GM21737 (cell line): ENCODE measurements at regions not wholly inside any gene's neighbourhood (a gene's known extent, or its start where the extent isn't known, plus 50 kb on each side); places are given as distances from the start of the nearest gene placed in this dataset.
"Not testable (repeated sequence)": the region's sequence is repeated elsewhere in the genome, so short reads cannot be mapped to it uniquely, and the experiment has no call there.

Experiments
- ATAC-seq: cut with Tn5 transposase; IDR thresholded peaks from one replicate; pipeline ENCODE4 v1.9.1; 2021; ENCODE audit warnings: mild to moderate bottlenecking, moderate library complexity; ENCODE audit not compliant: unreplicated experiment

DNA sequence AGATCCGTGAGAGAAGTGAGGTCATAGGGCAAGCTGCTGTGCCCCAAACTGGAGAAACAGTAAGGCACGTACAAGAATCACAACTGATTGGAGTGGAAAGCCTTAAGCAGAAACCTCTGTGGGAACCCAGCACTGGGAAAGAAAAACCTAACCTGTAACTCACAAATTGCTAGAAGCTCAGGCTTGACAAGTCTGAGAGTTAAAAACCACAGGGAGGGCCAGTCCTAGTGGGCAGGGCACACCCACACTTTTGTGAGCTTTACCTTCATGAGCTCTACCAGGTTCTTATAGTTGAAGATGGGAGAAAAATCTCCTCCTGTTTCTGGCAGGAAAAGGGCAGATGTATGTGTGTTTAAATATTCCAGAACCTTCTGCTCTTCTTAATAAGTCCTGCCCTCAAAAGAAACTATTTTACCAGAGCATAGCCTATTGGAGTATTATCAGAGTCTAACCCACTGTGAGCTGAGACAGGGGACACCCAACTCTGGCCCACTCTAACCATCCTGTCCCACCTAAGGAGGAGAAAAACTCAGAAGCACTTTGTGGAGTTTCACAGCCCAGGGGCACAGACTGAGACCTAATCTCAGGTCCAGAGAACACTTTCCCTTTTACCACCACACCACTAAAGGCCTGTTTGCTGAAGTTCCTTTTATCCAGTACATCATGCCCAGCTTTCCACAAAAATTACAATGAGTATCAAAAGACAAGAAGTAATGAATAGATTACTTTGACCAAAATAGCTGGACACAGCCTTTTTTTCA, 1265.7 kb upstream of the CHAC2 start:
- no peak for ATAC-seq

DNA sequence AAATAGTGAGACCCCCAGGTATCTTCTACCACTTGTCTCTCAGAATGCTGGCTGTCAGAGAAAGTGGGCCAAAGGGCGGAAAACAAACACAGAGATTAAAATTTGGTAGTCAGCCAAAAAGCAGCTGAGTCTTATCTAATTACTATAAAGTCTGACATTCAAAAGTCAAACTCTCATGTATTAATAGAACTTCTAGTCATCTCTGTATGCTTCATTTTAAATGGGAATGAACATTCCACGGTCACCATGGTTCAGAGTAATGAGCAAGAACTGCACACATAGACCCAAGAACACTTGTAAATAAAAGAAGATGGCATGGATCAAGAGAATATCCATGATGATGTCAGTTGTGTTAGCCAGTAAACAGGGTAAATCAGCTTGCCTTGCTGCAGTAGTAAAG, 1267.0 kb upstream of the CHAC2 start:
- no peak for ATAC-seq

DNA sequence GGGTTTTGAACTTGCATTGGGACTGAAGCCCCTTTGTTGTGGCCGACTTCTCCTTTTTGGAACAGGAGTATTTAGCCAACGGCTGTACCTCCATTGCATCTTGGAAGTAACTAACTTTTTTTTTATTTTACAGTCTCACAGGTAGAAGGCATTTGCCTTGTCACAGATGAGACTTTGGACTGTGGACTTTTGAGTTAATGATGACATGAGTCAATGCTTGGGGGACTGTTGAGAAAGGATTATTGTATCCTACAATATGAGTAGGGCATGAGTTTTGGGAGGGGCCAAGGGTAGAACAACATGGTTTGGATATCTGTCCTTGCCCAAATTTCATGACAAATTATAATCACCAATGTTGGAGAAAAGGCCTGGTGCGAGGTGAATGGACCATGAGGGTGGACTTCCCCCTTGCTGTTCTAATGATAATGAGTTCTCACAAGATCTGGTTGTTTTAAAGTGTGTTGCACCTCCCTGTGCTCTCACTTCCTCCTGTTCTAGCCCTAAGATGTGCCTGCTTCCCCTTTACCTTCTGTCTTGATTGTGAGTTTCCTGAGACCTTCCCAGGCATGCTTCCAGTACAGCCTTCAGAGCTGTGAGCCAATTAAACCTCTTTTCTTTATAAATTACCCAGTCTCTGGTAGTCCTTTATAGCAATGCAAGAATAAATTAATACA, 1269.4 kb upstream of the CHAC2 start:
- no peak for ATAC-seq

DNA sequence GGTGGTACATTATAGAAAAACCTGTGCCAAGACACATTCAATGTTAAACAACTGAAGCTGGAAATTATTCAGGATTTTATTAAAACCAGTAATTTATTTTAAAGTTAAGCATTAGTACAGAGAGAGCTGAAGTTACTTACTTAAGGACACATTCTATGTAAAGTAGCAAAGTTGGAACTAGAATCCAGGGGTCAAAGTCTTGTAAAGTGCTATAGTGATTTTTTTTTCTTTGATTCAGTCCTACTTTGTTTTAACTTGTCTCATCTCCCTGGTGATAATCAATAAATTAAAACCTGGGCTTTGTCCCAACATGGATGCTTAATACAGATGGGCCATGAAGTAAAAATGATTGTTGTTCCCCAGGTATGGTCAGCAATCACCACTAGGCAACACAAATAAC, 1271.8 kb upstream of the CHAC2 start:
- ATAC-seq, result no peak

DNA sequence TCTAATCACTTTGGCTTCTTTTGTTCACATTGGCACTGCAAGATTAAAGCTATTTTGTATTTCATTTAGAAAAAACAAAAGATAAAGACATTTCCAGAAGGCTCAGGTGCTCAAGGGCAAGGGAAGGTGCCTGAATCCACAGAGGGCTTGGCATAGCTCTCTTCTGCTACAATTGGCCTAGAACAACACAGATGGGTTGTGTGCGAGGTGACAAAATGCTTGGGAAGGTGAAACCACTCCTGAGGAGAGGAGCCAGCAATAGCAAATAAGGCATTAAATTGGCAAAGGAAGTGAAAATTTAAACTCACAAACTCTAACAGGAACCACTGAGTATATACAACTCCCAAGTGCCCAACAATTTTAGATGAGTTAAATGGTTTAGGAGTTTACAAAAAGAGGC, 1290.4 kb upstream of the CHAC2 start:
- ATAC-seq, result no peak

DNA sequence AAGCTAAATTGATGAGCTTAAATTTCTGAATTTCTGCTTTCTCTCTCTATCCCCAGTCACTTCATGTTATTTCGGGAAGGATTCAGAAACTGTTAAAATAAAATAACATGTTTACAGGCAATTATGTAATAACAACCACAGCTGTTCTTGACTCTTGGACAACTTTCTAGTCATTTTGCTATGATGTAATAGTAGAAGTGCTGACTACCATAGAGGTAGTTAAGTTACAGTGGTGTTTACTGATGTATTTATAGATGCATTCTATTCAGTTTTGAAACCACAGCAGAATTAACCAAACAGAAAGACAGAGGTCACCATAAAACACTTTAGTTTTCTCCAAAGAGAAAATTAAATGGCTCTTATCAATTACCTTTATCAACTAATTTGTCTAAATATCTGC, 1292.0 kb upstream of the CHAC2 start:
- no peak for ATAC-seq

DNA sequence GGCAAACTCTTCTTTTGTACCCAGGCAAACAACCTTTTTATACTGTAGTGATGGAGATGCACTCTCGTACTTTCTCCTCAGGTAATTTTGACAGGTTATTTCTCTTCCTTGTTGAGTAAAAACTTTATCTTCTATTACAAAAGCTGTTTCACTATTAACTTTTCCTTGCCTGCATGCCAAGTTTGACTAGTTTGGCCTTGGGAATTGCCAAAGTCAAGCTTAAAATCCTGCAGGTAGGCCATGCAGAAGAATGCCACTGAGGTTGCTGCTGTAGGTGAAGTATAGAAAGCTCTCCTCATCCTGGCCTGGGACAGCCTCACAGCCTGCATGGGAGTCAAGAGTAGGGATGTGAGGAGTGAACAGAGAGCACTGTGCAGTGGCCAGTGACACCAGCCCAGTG, 1293.5 kb upstream of the CHAC2 start:
- ATAC-seq, result no peak

DNA sequence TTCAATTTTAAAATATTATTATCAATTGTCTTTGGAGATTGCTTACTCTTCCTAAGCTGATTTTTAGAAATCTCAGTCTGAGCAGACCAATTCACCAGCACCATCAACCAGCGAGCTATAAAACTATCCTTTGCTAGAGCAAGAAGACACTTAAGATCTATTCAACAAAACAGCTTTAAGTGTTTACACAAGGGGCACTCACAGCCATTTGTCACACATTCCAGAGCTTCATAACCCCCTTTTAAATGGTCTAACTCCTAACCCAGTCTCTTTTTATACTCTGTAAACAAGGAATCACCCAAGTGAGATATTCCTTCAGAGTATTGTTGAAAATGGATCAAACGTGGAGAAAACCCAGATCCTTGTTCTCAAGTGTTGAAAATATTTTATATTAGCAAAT, 1294.1 kb upstream of the CHAC2 start:
- ATAC-seq, result no peak

DNA sequence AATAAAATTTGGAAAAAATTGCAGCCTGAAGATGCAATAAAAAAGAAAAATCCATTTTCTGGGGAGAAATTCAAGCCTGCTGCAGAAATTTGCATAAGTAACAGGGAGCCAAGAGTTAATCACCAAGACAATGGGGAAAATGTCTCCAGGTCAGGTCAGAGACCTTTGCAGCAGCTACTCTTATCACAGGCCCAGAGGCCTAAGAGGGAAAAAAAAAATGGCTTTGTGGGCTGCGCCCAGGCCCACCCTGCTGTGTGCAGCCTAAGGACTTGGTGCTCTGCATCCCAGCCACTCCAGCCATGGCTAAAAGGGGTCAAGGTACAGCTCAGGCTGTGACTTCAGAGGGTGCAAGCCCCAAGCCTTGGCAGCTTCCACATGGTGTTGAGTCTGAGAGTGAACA, 1297.1 kb upstream of the CHAC2 start:
- not testable (repeated sequence) for ATAC-seq

DNA sequence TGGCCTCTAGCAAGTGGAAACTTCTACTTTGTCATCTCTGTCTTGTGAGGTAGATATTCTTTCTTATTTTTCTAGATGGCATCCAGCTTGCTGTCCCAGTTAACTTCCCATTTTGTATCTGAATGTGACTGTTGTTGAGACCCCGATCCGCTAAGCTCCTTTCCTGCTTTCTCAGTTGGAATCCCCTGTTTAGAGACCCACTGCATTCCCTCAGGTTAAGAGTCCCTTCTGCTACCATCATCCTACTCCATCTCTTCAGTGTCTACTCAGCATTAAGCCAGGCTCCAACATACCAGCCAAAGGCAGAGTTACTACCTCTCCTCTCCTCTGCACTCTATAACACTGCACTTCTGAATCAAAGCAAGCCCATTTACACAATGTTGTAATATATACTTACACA, 1300.4 kb upstream of the CHAC2 start:
- no peak for ATAC-seq

DNA sequence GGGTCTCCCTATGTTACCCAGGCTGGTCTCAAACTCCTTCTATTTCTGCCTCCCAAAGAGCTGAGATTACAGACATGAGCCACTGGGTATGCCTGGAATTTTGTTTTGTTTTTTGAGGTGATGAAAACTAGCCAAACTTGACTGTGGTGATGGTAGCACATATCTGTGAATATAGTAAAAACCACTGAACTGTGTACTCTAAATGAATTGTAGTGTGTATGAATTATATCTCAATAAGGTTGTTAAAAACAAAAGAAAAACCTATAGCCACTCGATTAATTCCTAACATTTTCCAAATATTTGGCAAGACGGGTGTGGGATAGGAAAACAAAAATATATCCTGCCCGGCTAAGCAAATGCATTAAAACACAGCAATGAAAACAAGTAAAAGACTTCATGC, 1302.3 kb upstream of the CHAC2 start:
- no peak for ATAC-seq

DNA sequence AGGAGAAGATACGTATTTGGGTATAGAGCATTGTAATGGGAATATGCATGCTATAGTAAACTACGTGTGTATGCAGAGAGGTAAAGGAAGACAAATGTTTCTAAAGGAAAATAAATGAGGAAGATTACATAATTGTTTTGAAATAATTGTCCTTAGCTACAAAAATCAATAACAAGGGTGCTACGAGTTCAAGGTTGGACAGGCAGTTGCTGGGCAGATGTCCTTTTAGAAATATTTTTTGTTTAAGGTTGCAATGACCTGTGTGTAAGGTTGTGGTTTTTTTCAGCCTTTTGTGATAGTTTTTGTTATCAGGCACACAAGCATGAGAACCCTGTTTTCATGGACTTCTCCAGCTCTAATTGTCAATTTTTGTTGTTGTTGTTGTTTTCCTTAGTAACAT, 1304.1 kb upstream of the CHAC2 start:
- no peak for ATAC-seq

DNA sequence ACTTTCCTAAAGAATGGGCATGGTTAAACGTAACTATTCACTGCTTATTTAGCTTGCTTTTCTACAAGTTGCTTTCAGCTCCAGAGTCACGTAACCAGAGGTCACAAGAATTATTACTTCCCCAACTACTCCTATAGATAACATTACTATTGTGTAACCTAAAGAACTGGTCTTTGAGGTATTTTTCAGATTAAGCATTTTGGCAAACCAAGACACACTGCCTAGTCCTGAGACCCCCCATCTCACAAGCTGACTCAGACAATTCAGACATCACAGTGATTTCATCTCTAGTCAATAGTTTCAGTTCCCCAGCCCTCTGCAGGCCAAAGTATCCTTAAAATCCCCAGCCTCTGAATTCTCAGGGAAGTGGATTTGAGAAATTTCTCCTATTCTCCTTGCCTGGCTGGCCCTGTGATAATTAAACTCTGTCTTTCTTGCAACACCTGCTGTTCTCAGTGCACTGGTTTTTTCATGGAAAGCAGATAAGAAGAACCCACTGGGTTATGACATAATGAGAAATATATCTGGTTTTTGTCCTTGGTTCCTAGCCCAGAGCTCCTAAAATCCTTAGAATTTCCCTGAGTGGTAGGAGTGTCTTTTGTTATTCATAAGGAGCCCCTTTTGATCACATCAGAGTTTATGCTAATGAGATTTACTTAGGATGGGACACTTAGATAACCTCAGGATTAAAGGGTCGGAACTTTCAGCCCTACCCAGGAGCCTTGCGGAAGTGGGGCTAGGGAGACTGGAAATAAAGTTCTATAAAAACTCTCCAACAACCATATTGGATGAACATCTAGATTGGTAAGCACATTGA, 1310.8 kb upstream of the CHAC2 start:
- ATAC-seq, result no peak

DNA sequence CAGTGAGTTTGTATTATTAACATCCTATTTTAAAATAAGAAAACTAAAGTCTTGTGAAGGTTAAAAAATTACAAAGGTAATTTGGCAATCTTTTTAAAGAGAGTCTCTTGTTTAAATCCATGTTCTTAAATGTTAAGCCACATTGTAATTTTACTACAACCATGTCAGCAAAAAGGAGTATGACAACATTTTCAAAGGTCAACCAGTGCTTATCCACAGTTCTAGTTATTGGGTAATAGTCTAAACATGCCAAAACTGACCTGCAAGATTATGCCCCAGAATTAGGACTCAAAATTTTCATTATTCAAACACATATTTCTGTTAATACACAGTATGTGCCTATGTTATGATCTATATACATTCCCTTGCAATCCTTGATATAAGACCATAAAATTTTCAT, 1312.6 kb upstream of the CHAC2 start:
- ATAC-seq, result no peak

DNA sequence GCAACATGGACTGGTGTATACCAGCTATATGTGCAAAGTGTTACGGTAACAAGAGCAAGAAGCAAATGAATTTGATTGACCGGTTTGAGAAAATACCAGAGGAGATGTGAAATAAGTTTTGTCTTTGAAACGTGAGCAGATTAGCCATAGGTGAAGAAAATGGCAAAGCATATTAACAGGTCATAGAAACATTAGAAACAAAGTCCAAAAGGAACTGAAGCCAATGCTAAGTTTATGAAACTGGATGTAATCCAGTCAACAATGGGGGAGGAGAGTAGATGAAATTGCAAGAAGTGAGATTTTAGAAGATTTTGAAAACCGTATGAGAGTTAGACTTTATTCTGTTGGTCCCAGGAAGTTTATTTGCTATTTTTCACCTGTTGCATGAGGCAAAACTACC, 1315.4 kb upstream of the CHAC2 start:
- ATAC-seq, result no peak

DNA sequence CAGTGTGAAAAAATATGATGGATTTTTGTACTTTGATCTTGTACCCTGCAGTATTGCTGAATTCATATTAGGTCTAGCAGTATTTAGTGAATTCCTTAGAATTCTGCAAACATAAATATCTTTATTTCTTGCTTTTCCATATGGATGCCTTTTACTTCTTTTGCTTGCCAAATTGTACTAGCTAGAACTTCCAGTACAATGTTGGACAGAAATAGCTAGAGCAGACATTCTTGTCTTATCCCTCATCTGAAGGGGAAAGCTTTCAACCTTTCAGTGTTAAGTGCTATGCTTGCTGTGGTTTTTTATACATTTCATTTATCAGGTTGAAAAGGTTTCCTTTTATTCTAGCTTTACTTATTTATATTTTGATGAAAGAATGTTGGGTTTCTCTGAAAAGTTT, 1321.9 kb upstream of the CHAC2 start:
- no peak for ATAC-seq

DNA sequence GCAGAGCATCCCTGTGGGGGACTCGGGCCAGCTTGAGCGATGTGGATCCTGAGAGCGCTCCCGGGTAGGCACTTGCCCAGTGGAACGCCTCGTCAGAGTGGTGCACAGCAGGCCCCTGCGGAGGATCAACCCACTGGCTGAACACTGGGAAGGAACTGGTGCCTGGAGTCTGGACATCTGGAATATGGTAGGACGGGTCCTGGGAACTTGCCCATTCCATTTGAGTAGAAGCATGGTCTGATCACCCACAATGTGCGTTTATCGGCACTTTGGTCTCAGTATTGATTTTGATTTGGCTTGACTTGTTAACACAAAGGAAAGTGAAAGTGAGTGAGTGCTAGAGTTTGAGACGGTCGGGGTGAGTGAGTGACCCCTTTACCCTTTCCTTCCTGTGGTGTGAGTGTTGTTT, 1336.2 kb upstream of the CHAC2 start:
- ATAC-seq, result no peak

DNA sequence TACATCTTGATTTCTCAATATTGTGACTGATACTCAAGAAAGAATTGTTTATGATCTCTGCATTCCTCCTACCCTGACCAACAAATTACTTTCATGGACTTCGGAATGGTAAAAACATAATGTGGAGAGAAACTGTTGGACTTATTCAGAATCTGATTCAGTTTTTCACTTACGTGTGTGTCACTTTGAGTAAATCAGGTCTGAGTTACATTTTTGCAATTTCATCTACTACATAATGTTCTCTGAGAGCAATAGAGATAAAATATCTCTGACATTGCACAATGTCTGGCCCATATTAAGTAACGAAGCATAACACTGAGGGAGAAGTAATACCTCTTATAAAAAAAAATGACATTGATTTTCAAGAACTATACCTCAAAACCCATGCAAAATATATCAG, 1337.9 kb upstream of the CHAC2 start:
- ATAC-seq, result no peak

DNA sequence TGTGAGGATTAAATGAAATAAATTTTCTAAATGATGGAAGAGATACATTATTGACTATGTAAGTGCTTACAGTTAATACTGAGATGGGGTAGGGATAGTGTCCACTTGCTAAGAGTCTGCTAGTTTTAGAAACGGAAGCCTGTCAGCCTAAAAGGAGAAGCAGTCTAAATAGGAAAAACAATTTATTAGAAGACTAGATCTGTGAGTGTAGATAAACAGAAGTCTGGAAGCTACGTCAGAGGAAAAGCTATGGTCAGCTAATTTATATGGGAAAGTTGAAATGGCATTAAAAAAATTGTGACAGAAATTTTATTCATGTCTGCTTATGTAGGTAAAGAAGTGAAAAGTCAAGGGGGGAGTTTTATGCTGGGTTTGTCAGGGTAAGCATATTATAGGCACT, 1338.4 kb upstream of the CHAC2 start:
- no peak for ATAC-seq

DNA sequence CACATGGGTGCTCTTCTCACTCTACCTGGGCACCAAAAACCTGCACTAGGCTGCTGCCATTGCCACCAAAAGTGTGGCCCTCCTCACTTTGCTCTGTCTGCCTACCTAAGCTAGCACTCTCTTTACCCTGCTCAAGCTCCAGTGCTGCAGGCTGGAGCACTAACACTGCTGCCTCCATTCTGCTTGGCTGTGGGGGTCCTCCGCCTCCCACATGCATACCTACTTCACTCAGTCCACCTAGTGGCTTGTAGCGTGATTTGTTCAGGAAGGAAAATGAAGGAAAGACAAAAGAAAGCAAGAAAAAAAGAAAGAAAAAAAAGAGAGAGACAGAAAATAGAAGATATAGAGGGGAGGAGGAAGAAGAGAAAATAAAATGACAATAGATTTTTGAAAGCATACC, 1339.4 kb upstream of the CHAC2 start:
- no peak for ATAC-seq

DNA sequence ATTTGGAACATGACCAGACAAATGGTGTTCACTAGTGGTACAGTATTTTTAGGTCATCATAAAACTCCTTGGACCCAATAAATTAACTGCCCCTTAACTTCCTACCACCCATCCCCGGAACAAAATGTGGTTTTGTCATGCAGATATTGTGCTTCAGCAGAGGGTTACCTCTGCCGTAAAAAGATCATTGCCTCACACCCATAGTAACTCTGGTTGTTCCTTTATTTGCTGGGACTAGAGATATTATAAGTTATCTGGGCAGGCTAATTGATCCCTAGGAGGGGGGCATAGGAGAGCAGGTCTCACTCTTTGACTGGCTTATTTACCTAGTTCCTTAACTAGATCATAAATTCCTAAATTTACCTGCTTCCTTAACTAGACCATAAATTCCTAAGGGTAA, 1343.9 kb upstream of the CHAC2 start:
- ATAC-seq, result no peak

DNA sequence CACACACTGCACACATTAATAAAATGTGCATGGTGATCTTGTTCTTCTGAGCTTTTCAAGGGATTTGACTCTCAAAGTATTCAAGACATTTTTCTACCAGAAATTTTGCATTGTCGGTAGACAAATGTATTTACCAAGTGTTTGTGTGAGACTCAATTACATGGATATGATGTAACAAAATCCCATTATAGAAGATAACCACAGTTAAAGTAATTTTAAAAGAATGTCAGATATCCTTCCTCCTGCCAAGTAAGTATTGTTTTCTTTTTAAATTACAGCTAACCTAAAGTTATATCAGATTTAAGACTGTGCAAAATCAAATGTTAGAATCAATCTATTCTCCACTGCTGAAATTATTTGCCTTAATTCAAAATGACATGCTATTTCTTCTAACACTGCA, 1344.5 kb upstream of the CHAC2 start:
- ATAC-seq, result no peak
